LNCaP clone FGC (cell line): ENCODE measurements at regions not wholly inside any gene's neighbourhood (a gene's known extent, or its start where the extent isn't known, plus 50 kb on each side); places are given as distances from the start of the nearest gene placed in this dataset.

Experiments
- DNase-seq: peaks from one replicate; pipeline ENCODE4 v3.0.0-alpha.2; 2011; ENCODE audit warnings: low read depth
- H3K4me3 ChIP-seq: 2 replicates; pipeline ENCODE4 v1.5.1; 2011; ENCODE audit warnings: mild to moderate bottlenecking, low read depth, low read length, control low read depth
- TF ChIP-seq, protein P1 (sequence below): IDR thresholded peaks from 2 replicates; pipeline ENCODE4 v1.5.1; 2012; ENCODE audit warnings: mild to moderate bottlenecking; ENCODE audit not compliant: control insufficient read depth, insufficient read depth; ENCODE audit errors: extremely low read depth

DNA sequence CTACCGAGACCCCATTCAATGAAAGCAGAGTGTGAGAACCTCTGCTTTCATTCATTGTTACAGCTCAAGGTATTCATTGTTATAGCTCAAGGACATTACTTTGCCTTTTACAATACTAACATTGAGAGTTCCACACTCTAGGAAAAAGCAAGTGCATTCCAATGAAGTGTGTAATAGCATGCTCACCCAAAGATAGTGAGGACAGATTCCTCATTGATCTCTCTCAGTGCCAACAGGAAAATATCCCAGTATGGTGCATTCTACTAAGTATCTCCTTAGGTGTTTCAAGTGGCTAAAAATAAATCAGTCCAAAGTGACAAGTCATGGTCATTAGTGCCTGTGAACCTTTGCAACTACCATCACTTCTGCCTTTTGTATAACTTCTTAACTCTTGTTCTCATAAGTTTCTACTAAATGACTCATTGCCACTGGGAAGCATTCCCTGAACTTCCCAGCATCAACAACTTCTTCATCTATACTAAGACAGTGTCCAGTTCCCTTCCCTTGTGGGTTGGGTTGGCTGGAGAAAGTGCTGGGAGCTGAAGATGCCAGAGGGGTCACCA lies 140.7 kb upstream of the STXBP5 start:
- no peak overlapping the region for H3K4me3 ChIP-seq
- DNase-seq = no peak
- TF ChIP-seq, protein P1, sequence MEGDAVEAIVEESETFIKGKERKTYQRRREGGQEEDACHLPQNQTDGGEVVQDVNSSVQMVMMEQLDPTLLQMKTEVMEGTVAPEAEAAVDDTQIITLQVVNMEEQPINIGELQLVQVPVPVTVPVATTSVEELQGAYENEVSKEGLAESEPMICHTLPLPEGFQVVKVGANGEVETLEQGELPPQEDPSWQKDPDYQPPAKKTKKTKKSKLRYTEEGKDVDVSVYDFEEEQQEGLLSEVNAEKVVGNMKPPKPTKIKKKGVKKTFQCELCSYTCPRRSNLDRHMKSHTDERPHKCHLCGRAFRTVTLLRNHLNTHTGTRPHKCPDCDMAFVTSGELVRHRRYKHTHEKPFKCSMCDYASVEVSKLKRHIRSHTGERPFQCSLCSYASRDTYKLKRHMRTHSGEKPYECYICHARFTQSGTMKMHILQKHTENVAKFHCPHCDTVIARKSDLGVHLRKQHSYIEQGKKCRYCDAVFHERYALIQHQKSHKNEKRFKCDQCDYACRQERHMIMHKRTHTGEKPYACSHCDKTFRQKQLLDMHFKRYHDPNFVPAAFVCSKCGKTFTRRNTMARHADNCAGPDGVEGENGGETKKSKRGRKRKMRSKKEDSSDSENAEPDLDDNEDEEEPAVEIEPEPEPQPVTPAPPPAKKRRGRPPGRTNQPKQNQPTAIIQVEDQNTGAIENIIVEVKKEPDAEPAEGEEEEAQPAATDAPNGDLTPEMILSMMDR = no peak

DNA sequence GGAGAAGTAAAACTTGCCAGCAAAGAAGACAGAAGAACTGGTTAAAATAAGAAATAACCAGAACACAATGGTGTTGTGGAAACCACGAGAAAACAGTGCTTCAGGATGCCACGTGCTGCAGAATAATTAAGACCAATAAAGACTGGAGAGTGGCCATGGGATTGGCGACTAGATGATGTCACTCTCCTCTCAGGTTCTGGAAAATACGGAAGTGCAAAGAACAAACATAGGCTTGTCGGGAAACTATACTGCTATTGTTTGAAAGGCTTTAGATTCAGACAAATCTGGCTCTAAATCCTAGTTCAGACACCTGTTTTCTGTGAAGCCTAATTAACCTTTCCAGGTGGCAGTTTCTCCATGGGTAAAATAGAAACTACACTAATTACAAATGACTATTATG lies 138.4 kb upstream of the STXBP5 start:
- no peak overlapping the region for H3K4me3 ChIP-seq
- DNase-seq = no peak
- TF ChIP-seq, protein P1 = no peak

DNA sequence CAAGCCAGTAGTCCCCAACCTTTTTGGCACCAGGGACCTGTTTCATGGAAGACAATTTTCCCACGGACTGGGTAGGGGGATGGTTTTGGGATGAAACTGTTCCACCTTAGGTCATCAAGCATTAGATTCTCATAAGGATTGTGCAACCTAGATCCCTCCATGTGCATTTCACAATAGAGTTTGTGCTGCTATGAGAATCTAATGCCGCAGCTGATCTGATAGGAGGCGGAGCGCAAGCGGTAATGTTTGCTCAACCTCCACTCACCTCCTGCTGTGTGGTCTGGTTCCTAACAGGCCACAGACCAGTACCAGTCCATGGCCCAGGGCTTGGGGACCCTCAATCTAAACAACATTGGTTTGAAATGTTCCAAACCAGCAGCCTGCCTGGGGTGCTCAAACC lies 137.0 kb upstream of the STXBP5 start:
- DNase-seq = no peak

DNA sequence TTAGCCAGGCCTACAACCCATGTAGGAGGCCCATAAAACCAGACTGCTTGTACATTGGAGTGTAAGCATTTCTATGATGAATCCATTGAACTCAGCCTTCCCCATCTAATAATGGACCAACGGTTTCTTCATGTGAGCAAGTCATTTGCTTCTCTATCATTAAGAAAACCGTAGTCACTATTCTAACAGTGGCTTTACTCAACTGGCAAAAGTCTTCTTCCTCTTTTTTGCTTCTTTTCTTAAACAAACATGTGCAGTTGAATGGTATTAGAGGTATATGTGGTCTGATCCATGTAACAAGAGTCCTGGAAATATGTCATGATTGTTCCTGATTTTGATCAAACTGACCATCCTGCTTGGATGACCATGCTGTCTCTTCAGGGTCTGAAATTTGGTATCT lies 132.4 kb upstream of the STXBP5 start:
- no peak for DNase-seq
- TF ChIP-seq, protein P1 = no peak
- H3K4me3 ChIP-seq = no peak overlapping the region

More for the DNA sequence above, 137.0 kb upstream of the STXBP5 start:
- TF ChIP-seq, protein P1 = no peak
- H3K4me3 ChIP-seq = no peak overlapping the region

DNA sequence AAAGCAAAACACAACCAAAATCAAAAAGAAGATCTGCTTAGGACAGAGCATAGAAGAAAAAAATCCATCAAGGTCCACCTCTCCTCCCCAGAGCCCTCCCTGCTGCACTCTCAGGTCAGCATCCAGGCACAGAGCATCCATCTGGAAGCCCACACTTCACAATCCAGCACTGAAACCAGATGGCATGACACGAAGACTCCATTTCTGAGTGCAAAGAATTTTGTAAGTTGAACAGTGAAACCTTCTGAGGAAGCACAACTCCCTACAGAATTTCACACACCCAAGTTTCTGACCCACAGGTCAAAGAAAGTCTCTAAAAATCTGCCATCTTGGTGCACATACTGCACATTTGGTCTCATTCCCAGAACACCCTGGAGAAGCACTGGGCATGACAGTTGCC lies 128.8 kb upstream of the STXBP5 start:
- no peak overlapping the region for H3K4me3 ChIP-seq
- TF ChIP-seq, protein P1 = no peak
- DNase-seq = no peak

DNA sequence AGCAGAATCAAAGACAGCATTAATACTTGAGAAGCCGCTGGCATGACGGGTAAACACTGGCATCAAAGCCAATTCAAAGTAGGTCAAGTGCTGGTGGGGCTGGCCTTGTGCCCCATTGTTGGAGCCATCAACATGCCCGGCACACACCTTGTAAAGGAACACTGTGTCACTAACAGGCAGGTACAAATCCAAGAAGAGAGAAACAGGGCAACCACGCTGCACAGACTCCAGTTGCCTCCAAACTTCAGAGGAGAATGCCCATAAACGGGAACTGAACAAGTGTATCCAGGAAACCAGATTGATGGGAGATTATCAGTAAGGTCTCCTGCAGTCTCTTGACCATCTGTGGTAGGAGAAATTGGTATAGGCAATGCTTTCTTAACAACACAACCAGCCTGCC lies 127.0 kb upstream of the STXBP5 start:
- H3K4me3 ChIP-seq = no peak overlapping the region
- TF ChIP-seq, protein P1 = no peak
- peak; percentile 67 for DNase-seq

DNA sequence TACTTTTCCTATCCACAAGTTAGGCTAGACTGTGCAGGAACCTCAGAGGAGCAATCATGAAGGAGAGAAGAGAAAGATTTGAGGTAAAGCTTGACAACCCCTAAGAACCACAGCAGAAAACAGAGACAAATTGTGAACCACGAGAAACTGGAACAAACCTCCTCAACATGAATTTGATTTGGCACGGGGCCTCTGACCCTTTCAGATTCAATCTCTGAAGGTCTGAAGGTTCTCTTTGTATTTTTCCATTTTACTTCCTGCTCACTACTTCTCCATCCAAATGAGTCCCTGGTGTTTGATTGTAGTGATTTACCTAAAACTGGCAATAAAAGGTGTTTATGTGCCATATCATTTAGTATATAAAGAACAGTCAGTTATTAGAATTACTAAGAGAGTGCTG lies 126.1 kb upstream of the STXBP5 start:
- no peak for DNase-seq
- TF ChIP-seq, protein P1 = no peak
- H3K4me3 ChIP-seq = no peak overlapping the region
